Activated CD4-positive, alpha-beta T cell treated with anti-CD3 and anti-CD28 coated beads for 48 hours (primary cell): ENCODE measurements at regions not wholly inside any gene's neighbourhood (a gene's known extent, or its start where the extent isn't known, plus 50 kb on each side); places are given as distances from the start of the nearest gene placed in this dataset.

Experiments used
- DNase-seq: peaks from one replicate; pipeline ENCODE4 v3.0.0-alpha.2; 2020

GRCh38 chr1:221316491-221317056, 425.3 kb downstream of the DUSP10 start:
- DNase-seq = no peak

- DNase-seq = no peak
These were observed 424.4 kb downstream of the DUSP10 start for GRCh38 chr1:221317537-221317936.

GRCh38 chr1:221327954-221328353, 413.9 kb downstream of the DUSP10 start:
- no peak for DNase-seq

DNA sequence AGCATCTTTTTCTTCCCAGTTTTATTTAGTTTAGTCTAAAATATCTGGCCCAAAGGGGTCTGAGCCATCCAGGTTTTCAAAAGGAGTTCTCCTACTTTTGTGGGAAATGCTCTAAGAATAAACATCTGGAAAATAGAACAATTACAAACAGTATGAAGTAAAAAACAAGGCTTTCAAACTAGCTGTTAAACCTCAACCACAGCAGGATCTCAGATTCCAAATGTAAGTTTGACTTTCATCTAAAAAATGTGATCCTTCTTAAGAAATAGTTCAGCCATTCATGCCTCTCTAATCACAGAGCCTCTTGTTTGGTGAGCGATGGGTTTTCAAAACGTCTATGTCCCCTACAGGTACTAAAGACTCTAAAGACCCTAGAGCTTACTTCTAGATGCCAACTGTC, 413.5 kb downstream of the DUSP10 start:
- DNase-seq = no peak

GRCh38 chr1:221331273-221332183, 410.4 kb downstream of the DUSP10 start:
- no peak for DNase-seq

DNA sequence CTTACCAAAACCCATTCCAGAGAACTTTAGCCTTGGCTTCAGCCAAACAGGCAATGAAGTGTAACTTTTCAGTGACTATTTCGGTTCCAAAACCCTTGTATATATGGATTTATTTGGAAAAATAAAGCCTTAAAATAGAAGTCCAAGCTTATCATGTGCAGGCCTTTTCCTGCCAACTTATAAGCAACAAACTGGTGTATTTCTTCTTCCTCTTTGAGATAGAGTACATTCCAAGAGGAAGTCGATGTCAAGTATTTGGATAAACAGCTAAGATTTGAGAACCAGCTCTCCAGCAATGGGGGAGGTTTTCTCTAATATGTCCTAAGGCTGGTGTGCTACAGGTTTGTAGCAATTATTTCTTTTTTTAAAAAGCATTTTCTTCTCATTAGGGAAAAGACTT, 407.8 kb downstream of the DUSP10 start:
- no peak for DNase-seq

GRCh38 chr1:221335161-221336101, 406.5 kb downstream of the DUSP10 start:
- DNase-seq = no peak

DNA sequence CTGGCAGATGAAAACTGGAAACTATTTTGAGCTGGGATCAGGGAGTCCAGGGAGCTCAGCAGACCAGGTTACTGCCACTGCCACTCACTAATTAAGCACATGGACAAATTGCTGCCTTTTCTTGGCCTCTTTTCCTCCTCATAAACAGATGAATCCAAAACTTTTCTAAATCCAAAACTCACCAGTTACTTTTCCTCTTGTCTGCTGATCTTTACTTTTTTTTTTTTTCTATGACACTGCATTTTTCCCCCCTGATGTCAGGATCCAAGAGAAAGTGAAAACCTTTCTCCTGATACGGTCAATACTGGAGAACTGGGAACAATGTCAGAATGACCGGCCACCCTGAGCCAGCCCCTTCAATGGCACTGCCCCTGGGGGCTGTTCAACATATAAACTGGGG, 405.8 kb downstream of the DUSP10 start:
- no peak for DNase-seq

GRCh38 chr1:221337106-221337505, 404.8 kb downstream of the DUSP10 start:
- no peak for DNase-seq

- DNase-seq = no peak
These were observed 398.8 kb downstream of the DUSP10 start for GRCh38 chr1:221343136-221343535.

- no peak for DNase-seq
These were observed 398.3 kb downstream of the DUSP10 start for GRCh38 chr1:221343607-221344006.

- no peak for DNase-seq
These were observed 397.2 kb downstream of the DUSP10 start for GRCh38 chr1:221344693-221345092.

DNA sequence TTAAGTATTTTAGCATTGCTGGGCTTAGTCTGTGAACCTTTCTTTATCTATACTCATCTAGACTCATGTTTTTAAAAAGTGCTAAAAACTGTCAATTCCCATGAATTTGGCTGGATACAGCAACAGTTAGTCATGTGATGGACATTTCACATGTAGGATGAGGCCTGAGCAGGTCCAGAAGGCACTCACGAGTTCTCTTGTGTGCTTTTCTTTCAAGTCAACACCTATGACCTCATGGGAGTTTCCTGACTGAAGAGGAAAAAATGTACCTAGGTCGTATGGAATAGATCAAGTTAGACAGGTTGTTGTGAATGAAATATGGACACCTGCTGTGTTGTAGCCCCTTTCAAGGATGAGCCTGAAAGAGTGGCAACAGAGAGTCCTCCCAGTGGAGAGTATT, 394.2 kb downstream of the DUSP10 start:
- no peak for DNase-seq

DNA sequence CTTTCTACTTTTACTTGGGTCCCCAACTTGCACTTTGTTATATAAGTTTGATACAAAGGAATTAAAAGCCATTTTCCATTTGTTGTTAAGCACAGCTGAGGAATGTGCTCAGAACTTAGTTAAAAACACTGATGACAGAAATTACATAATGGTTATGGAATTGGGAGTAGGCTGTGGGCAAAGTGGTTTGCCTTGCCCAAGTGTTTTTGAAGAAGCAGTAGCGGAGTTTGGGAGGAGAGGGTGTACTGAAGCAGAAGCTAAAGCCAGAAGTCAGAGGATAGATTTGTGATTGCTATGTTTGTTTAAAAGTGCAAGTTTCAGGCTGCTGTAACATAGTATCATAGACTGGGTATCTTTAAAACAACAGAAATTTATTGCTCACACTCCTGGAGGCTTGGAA, 391.8 kb downstream of the DUSP10 start:
- DNase-seq = no peak

GRCh38 chr1:221356693-221357092, 385.2 kb downstream of the DUSP10 start:
- no peak for DNase-seq

GRCh38 chr1:221363039-221363438, 378.9 kb downstream of the DUSP10 start:
- no peak for DNase-seq

DNA sequence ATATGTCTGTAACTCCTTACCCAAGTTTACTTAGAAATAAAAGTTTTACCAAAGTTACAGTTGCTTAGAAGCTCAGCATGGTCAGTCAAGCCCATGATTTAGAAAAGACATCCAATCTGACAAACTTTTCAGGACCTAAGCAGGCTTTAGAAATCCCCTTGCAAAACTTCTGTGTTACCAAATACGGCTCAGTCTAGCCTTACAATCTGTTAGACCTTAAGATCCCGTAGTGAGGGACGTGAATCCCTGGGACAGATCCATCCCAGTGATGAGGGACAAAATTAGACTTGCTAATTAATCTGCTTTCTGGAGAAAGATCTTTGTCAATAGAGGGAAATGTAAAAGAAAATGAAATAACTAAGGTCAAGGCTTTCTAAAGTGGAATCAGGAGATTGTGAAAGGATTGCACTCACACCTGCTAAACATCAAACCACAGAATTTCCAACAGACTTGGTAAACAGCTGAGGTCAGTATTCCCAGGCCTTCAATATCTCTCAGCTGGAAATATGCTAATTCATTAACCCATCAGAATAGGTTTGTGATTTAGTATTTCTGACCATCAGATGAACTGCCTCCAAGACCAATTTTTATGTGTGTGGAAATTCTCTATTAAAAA, 375.3 kb downstream of the DUSP10 start:
- DNase-seq = no peak

DNA sequence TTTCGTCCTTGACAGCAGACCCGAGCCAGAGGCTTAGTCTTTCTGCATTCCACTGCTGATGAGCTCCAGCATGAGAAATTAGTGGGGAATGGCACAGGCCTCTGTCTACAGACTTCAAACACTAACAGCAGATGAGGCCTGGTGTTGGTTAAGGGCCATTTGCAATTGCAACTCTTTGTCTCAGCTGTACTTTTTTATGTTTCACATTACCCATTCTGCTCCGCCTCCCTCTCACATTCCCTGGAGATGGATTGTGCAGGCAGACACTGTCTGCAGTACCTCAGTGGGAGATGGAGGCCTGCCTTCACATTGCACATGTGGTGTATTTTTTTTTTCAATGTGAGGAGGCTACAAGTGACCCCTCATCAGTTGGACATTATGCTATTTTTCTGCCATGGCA, 370.2 kb downstream of the DUSP10 start:
- DNase-seq = no peak

DNA sequence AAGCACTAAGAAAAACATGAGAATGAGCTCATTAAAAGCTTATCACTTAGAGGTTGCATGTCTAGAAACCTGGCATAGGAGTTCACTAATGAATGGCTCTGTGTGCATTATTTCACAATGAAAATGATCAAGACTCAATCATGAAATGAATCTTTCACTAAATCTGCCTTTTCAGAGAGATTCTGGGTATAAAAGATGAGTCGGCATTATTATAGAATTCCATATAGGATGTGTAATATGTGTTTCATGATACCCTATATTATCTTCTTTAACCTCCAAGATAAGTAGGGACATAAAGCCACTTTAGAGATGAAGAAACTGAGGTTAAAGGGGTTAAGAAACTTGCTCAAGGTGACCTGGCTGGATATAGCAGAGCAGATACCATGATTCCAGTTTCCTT, 368.1 kb downstream of the DUSP10 start:
- DNase-seq = no peak

- no peak for DNase-seq
These were observed 365.6 kb downstream of the DUSP10 start for GRCh38 chr1:221376286-221376685.

DNA sequence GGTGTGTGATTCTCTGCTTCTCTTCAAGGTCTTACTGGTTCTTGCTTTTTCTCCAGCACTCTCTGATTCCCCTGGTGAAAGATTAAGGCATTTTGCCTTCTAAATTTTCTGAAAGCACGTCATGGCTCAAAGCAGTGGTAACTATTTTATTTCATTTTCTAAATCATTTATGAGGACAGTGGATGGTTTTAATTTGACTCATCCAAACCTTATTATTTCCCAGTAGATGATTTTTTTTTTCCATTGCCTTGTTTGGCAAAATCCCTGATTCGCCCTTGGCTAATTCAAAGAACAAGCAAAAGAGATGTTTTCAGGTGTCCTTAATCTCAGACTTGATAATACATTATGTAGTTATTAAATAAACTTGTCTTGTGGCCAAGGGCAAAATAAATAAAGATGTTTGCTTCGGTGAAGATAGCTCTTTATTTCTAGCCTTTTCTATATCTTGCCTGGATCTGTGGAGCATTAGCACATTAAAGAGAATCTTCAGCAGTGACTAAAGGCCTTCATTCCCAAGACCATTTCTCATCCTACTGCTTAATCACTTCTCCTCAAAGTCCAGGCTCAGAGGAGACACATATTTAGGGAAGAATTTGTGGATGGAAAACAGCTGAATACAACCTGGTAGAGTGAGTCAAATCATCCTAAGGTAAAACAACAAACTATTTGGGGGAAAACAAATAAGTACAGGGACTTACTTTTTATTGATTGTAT, 359.8 kb downstream of the DUSP10 start:
- no peak for DNase-seq

GRCh38 chr1:221392453-221392852, 349.4 kb downstream of the DUSP10 start:
- DNase-seq = no peak
